ENCODE measurements at regions not wholly inside any gene's neighbourhood (a gene's known extent, or its start where the extent isn't known, plus 50 kb on each side); places are given as distances from the start of the nearest gene placed in this dataset.

DNA sequence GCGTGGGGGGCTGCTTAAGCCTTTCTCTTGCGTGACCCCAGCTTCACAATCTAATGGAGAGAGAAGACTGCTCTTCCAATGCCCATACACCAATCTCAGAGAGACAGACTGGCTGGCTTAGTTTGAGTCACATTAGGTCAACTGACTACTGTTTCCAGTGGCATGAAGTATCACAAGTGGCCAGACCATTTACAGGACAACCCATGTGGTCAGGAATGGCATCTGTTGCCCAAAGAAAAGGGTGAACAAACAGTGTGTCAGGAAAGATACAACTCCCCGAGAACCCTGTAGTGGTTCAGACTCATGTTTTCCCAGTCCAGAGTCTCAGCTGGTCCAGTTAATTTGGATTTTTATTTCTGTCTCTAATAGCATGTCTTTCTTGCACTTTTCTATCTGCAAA lies 177.4 kb upstream of the IL12B start:
- TF ChIP-seq, protein P1, sequence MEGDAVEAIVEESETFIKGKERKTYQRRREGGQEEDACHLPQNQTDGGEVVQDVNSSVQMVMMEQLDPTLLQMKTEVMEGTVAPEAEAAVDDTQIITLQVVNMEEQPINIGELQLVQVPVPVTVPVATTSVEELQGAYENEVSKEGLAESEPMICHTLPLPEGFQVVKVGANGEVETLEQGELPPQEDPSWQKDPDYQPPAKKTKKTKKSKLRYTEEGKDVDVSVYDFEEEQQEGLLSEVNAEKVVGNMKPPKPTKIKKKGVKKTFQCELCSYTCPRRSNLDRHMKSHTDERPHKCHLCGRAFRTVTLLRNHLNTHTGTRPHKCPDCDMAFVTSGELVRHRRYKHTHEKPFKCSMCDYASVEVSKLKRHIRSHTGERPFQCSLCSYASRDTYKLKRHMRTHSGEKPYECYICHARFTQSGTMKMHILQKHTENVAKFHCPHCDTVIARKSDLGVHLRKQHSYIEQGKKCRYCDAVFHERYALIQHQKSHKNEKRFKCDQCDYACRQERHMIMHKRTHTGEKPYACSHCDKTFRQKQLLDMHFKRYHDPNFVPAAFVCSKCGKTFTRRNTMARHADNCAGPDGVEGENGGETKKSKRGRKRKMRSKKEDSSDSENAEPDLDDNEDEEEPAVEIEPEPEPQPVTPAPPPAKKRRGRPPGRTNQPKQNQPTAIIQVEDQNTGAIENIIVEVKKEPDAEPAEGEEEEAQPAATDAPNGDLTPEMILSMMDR (IDR thresholded peaks at IDR 0.05; ENCODE audit: poor library complexity), result no peak
- TF ChIP-seq EZH2 (IDR thresholded peaks at IDR 0.05; ENCODE audit: borderline replicate concordance) (no peak), EZH2phosphoT487 (IDR thresholded peaks at IDR 0.05; ENCODE audit: low read depth, severe bottlenecking, unreplicated experiment) (no peak)

All from hepatocyte (in vitro differentiated cells).